Spinal cord (tissue), 9 donors: ENCODE measurements at regions not wholly inside any gene's neighbourhood (a gene's known extent, or its start where the extent isn't known, plus 50 kb on each side); places are given as distances from the start of the nearest gene placed in this dataset.

Experiments
- DNase-seq, 6 donors: peaks; one replicate each; pipeline versions ENCODE4 v3.0.0 to v3.0.0-alpha.2; 2013 to 2015; ENCODE audit warnings: low spot score in 6 of 6, low read depth in 4 of 6
- H3K27ac ChIP-seq: one replicate; pipeline ENCODE4 v1.5.1; 2013; ENCODE audit warnings: low read depth, low read length, control low read depth
- H3K27me3 ChIP-seq: one replicate; pipeline ENCODE4 v1.6.1; 2013; ENCODE audit warnings: low read length; ENCODE audit not compliant: control insufficient read depth, insufficient read depth
- H3K36me3 ChIP-seq: one replicate; pipeline ENCODE4 v1.6.1; 2013; ENCODE audit warnings: low read length; ENCODE audit not compliant: control insufficient read depth, insufficient read depth
- H3K4me1 ChIP-seq: one replicate; pipeline ENCODE4 v1.6.1; 2013; ENCODE audit warnings: low read length; ENCODE audit not compliant: control insufficient read depth, insufficient read depth
- H3K4me3 ChIP-seq: one replicate; pipeline ENCODE4 v1.5.1; 2013; ENCODE audit warnings: low read depth, low read length, control low read depth
- H3K9me3 ChIP-seq: one replicate; pipeline ENCODE4 v1.6.1; 2013; ENCODE audit warnings: low read length; ENCODE audit not compliant: control insufficient read depth, insufficient read depth
- WGBS: methylation state at CpG from one replicate; pipeline ENCODE4 v1.1.5; 2013; ENCODE audit warnings: missing lambda C conversion rate; ENCODE audit not compliant: insufficient coverage; 5-methylcytosine and 5-hydroxymethylcytosine counted together
- donor health status: healthy.

DNA sequence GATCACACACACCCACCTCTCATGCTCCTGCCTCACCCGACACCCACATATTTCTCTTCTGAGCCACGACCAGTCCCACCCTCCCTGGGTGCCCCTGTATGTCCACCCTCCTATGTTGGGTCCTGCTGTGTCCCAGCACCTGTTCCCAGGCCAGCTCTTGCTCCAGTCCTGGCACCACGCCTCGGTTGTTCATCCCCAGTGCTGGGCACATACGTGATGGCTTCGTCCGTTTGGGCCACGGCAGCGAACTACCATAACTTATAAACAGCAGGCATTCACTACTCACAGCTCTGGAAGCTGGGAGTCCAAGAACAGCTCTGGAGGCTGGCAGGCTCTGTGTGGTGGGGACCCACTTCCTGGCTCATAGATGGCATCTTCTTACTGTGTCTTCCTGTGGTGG is 116.9 kb downstream of the BRD1 start:
- H3K27ac ChIP-seq, result no peak overlapping the region
- no peak overlapping the region for H3K4me3 ChIP-seq
- DNase-seq, result no peak
- H3K9me3 ChIP-seq, result peaks cover 8% of the 10 kb centered on the region
- H3K36me3 ChIP-seq, result no peaks in the 10 kb centered on the region
- 86% methylated on average over 8 of the region's 9 CpGs for WGBS
- H3K4me1 ChIP-seq, result no peaks in the 10 kb centered on the region
- H3K27me3 ChIP-seq, result no peaks in the 10 kb centered on the region

DNA sequence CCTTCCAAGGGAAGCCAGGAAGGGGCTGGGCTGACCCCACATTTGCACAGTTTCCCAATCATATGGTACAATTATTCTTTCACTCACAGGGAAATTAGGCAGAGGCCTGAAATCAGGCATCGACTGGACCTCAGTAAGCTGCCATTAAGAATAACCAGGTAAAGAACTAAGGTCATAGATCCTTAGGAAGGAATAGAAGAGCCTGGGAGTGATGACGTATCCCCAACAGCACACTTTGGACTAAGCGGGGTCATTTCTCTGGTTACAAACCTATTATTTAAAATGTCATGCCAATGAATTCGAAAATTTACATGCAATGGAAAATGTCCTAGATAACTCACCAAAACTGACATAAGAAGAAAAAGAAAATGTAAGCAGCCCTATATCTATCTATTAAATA is 118.2 kb downstream of the BRD1 start:
- WGBS, result no CpG with 5 or more reads among the region's 4 CpGs
- Histone ChIP-seq H3K9me3 (peaks cover 8% of the 10 kb centered on the region), H3K36me3 (no peaks in the 10 kb centered on the region), H3K4me1 (no peaks in the 10 kb centered on the region), H3K27ac (no peak overlapping the region), H3K27me3 (no peaks in the 10 kb centered on the region), H3K4me3 (no peak overlapping the region)
- DNase-seq, result no peak

DNA sequence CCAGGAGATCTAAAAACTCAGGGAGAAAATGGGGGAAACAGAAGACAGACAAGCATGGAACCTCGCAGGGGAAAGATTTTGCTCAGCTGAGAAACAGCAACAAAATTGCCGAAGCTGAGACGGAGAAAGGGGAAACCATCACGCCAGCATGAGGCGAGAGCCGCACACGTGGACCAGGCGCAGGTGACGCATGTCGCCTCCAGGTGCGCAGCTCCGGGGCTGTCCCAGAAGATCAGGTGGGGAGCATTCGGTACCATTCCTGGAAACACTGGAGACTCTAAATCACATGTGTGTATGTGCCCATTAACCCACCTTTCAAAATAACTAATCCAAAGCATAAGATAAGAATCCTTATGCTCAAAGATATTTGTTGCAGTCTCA is 121.7 kb downstream of the BRD1 start:
- H3K27me3 ChIP-seq, result peaks cover 6% of the 10 kb centered on the region
- H3K36me3 ChIP-seq, result no peaks in the 10 kb centered on the region
- H3K27ac ChIP-seq, result no peak overlapping the region
- no peaks in the 10 kb centered on the region for H3K4me1 ChIP-seq
- no peak overlapping the region for H3K4me3 ChIP-seq
- 92% methylated on average over 13 of the region's 13 CpGs for WGBS
- H3K9me3 ChIP-seq, result peaks cover 9% of the 10 kb centered on the region
- no peak for DNase-seq

DNA sequence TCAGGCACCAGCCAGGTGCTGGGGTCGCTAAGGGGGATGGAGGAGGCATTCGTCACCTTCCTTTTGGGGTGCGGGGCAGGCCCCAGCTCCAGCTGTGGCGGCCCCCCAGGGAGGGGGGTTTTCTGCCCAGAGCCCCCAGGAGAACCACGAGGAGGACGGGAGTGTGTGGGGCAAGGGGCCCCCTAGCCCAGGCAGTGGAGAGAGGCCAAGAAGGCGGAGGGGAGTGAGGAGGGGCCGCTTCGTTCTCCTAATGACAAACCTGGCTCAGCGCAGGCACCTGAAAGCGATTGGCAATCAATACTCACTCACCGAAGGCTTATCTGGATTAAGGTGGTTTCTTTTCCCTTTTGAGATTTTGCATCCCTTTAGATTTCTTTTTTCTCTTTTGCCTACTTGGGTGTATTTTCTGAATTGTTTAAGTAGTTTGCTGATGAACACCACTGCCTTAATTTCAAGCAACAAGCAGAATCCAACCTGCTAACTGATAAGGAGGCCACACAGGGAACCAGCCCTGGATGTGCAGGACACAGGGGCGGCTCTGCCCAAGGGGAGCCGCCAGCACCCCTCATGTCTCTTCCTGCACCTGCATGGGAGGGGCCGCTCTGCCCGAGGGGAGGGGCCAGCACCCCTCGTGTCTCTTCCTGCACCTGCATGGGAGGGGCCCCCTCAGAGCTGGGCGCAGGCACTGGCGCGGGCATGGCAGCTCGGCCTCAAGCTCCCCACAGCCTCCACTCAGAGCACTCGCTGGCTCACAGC is 122.3 kb downstream of the BRD1 start:
- Histone ChIP-seq H3K9me3 (peaks cover 9% of the 10 kb centered on the region), H3K27ac (no peak overlapping the region), H3K4me3 (no peak overlapping the region), H3K4me1 (no peaks in the 10 kb centered on the region), H3K36me3 (no peaks in the 10 kb centered on the region), H3K27me3 (peaks cover 6% of the 10 kb centered on the region)
- no peak for DNase-seq
- 70% methylated on average over 15 of the region's 22 CpGs for WGBS

DNA sequence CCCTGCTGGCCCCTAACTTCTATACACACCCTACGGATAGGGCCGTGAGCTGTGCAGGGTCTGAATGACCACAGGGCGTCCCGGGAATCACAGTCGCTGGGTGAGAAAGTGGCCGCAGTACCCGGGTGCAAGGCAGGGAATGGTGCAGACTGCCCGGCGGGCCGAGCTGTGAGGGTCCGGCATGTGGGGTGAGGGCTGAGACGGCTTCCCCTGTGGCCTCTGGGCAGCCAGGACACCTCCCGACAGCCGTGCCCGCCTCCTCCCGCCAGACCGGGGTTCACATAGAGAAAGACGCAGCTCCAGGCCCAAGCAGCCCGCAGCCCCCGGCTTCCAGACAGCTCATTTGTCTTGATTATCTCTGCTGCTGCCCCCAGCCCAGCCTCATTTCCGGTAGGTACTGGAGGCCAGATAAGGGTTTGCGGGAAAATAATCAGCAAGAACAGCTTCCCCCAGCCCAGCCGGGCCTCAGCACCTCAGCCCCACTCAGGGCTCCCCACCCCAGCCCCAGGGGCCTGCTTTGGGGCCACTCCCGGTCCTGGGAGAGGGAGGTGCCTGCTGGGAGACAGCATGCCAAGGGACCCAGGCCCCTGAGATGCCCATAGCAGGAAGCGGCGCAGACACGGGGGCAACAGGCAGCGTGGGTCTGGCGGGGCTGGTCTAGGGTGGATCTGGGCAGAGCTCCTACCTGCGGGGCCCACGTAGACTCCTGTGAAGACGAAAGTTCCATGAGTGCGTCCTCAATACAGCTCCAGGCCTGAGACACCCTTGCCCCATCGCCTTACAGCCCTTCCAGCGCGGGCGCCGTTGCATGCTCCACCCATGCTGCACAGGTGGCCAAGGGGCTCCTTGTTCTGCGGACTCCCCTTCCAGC is 123.1 kb downstream of the BRD1 start:
- H3K4me3 ChIP-seq, result no peak overlapping the region
- no peaks in the 10 kb centered on the region for H3K4me1 ChIP-seq
- peaks cover 7% of the 10 kb centered on the region for H3K9me3 ChIP-seq
- H3K27ac ChIP-seq, result no peak overlapping the region
- peaks cover 6% of the 10 kb centered on the region for H3K27me3 ChIP-seq
- H3K36me3 ChIP-seq, result no peaks in the 10 kb centered on the region
- WGBS, result 62% methylated on average over 32 of the region's 39 CpGs
- DNase-seq, result no peak

DNA sequence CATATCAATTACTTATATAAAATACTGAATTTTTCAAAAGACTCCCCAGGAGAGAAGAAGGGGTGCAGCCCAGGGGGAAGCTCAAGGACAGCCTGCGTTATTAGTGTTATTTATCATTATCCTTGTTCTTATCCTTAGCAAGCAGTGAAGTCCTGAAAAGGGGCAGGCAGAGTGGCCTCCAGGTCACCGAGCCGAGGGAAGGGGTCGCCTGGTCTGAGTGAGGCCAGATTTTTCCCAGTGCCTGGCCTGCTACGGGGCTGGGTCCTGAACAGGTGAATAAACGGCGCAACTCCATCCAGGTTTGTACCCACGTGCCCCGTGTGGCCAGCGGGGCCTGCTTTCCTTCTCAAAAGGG is 123.7 kb downstream of the BRD1 start:
- no peaks in the 10 kb centered on the region for H3K4me1 ChIP-seq
- H3K4me3 ChIP-seq, result no peak overlapping the region
- 84% methylated on average over 9 of the region's 10 CpGs for WGBS
- H3K27ac ChIP-seq, result no peak overlapping the region
- H3K27me3 ChIP-seq, result peaks cover 6% of the 10 kb centered on the region
- no peak for DNase-seq
- peaks cover 2% of the 10 kb centered on the region for H3K9me3 ChIP-seq
- no peaks in the 10 kb centered on the region for H3K36me3 ChIP-seq

DNA sequence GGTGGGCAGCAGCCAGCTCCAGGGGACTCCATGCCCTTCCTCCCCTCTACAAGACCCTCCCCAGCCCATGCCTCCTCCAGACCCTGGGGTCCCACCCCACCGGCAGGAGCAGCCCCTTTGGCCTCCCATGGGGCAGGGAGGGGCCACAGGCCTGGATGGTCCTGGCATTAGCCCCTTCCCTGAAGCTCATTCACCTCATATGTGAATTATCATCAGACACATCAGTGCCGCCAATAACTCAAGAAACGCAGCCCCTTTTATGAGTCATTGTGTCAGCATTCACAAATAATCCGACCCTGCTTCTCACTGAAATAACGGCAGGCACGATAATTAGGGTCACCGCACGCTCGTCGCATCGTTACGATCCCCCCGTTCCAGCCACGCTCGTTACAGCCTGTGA is 124.2 kb downstream of the BRD1 start:
- peak in 1 of 6 donors; percentile 34 for DNase-seq

DNA sequence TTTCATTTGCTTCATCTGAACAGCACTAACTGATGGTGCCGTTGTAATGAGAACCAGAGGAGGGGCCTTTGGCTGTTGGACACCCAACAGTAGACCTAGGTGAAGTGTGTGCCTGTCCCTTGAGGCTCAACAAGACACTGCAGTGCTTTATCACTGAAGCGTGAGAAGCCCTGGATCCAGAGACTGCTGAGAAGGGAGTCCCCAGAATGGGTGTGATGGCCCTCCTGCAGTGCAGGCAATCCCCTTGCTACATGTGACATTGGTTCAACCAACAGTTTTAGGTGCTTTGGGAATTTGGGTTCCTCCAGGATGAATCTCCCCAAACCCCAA is 125.6 kb downstream of the BRD1 start:
- WGBS, result 80% methylated on average over 2 of the region's 2 CpGs
- peaks cover 6% of the 10 kb centered on the region for H3K27me3 ChIP-seq
- no peak overlapping the region for H3K27ac ChIP-seq
- no peaks in the 10 kb centered on the region for H3K4me1 ChIP-seq
- peaks cover 2% of the 10 kb centered on the region for H3K9me3 ChIP-seq
- DNase-seq, result no peak
- no peaks in the 10 kb centered on the region for H3K36me3 ChIP-seq
- no peak overlapping the region for H3K4me3 ChIP-seq

More for the DNA sequence above, 124.2 kb downstream of the BRD1 start:
- 24% methylated on average over 4 of the region's 15 CpGs for WGBS
- Histone ChIP-seq H3K4me3 (no peak overlapping the region), H3K4me1 (no peaks in the 10 kb centered on the region), H3K9me3 (peaks cover 2% of the 10 kb centered on the region), H3K27me3 (peaks cover 6% of the 10 kb centered on the region), H3K27ac (no peak overlapping the region), H3K36me3 (no peaks in the 10 kb centered on the region)

DNA sequence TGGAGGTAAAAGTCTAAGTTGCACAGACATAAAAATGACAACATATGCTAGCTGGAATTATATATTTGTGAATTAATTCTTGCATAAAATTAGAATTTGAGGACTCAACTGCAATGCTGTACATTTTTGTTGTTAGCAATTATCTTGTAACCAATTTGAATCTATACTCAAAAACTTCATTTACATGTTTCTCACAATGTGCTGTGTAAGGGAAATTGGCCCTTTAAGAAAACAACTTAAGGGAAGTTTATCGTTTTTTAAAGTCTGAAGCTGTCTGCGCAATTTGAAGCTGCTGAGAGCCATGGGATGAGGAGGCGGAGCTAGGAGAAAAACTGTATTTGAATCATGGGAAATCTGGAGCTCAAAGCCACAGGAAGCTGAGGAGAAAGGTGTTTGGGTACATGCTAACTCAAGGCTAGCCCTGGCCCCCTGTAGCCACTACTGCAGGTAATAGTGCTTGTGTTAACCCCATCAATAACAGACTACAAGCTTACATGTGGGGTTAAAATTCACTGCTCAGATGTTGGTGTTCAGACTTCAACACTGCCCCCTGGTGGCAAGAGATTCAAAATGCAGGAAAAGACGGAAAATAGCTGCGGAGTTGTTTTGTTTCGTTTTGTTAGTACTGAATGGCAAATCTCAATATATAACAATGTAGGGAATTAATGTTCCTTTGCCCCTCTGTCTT is 126.1 kb downstream of the BRD1 start:
- WGBS, result 100% methylated on average over 3 of the region's 6 CpGs
- peaks cover 6% of the 10 kb centered on the region for H3K27me3 ChIP-seq
- H3K27ac ChIP-seq, result no peak overlapping the region

More for the DNA sequence above, 126.1 kb downstream of the BRD1 start:
- Histone ChIP-seq H3K36me3 (no peaks in the 10 kb centered on the region), H3K4me1 (no peaks in the 10 kb centered on the region), H3K4me3 (no peak overlapping the region), H3K9me3 (peaks cover 2% of the 10 kb centered on the region)
- DNase-seq, result peak in 1 of 6 donors; percentile 32
